D721Med (cell line): ENCODE measurements at regions not wholly inside any gene's neighbourhood (a gene's known extent, or its start where the extent isn't known, plus 50 kb on each side); places are given as distances from the start of the nearest gene placed in this dataset.

ENCODE experiments used
- DNase-seq: peaks from one replicate; pipeline ENCODE4 v3.0.0; 2011; ENCODE audit warnings: low spot score; ENCODE audit not compliant: insufficient read length
- FAIRE-seq: peaks from 2 replicates; lab custom pipeline; 2011; peaks lifted over from hg19 to GRCh38; lab: Jason Lieb, UNC
- TF ChIP-seq, protein P1 (sequence below): IDR thresholded peaks from 2 replicates; pipeline ENCODE4 v1.5.1; 2012; ENCODE audit warnings: mild to moderate bottlenecking, control low read depth; ENCODE audit not compliant: insufficient read depth; ENCODE audit errors: missing control alignments

DNA sequence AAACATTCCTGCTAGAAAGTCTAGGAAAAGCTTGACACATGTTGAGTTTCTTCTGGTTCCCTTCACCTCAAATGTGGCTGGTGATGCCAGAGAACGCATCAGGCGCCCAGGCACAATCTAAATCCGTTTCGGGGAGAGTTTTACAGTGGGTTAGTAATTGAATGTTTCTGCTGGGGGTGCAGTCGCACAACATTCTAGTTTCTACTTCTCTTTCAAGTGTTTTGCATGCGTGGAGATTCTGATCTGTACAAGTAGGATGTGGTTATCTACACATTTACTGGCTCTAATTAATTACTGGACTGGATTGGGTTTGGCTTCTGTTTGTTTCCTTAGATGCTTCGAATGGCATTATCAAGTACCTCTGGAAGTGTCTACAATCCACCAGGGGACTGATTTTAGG lies 173.8 kb downstream of the TMEM26 start:
- DNase-seq: no peak
- TF ChIP-seq, protein P1, sequence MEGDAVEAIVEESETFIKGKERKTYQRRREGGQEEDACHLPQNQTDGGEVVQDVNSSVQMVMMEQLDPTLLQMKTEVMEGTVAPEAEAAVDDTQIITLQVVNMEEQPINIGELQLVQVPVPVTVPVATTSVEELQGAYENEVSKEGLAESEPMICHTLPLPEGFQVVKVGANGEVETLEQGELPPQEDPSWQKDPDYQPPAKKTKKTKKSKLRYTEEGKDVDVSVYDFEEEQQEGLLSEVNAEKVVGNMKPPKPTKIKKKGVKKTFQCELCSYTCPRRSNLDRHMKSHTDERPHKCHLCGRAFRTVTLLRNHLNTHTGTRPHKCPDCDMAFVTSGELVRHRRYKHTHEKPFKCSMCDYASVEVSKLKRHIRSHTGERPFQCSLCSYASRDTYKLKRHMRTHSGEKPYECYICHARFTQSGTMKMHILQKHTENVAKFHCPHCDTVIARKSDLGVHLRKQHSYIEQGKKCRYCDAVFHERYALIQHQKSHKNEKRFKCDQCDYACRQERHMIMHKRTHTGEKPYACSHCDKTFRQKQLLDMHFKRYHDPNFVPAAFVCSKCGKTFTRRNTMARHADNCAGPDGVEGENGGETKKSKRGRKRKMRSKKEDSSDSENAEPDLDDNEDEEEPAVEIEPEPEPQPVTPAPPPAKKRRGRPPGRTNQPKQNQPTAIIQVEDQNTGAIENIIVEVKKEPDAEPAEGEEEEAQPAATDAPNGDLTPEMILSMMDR: no peak
- FAIRE-seq: no peak

DNA sequence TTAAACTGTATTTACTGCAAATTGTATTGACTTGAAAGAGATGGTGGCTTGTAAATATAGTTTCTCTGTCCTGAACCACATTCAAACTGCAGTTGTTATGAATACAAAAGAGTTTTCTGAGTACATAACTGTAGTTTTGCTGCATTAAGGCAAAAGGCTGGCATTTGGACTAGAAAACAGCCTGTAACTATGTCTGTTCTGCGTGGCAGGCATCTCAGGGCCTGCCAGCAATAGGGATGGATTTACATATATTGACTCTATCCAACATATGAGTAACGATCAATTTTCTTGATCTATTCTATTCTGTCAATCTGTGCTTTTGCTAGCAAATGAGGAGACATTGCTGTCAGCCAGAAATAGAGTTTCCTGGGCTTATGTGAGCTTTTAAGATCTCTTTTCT lies 174.6 kb downstream of the TMEM26 start:
- FAIRE-seq: no peak
- TF ChIP-seq, protein P1: no peak
- no peak for DNase-seq

DNA sequence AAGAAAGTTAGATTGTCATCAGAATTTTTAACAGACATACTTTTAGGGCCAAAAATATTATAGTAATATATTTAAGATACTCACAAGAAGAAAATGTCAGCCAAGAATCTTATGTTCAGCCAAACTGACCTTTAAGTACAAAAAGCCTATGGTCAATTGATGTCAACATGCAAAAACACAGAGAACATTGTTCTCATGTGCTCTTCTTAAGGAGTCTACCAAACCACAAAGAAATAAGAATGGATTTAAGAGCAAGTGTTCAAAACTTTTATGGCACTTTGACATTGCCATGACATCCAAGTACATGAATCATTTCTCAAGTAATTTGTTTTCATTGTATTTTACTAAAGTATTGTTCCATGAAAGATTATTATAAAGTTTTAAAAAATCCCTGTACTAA lies 180.4 kb downstream of the TMEM26 start:
- TF ChIP-seq, protein P1: no peak
- FAIRE-seq (no peak), DNase-seq (no peak)

DNA sequence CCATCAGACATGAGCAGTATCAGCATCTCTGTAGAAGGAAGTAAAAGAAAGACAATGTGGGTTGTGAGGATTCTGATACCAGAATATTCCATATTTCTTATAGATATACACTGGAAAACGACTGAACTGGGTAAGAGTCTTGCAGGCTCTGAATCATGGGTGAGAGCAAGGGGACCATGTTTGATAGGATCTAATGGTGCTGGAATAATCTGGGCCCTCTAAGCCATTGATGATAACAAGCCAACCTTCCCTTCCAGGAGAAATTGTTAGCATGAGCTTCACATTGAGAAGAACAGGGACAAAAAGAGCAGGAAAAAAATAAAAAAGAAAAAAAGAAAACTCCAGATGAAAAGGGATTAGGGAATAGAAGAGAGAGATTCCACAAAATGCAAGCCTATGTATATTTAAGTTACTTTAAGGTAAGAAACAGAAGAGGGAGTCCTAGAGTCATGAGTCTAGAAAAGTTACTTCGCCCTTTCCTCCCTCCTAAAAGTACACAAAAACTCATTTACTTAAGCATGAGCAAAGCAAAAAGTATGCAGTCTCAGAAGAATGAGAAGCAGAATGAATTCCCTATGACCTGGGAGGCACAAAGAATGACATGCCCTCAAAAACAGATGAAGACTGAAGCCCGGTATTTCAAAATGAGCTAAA lies 181.9 kb downstream of the TMEM26 start:
- TF ChIP-seq, protein P1: no peak
- DNase-seq (no peak), FAIRE-seq (no peak)

DNA sequence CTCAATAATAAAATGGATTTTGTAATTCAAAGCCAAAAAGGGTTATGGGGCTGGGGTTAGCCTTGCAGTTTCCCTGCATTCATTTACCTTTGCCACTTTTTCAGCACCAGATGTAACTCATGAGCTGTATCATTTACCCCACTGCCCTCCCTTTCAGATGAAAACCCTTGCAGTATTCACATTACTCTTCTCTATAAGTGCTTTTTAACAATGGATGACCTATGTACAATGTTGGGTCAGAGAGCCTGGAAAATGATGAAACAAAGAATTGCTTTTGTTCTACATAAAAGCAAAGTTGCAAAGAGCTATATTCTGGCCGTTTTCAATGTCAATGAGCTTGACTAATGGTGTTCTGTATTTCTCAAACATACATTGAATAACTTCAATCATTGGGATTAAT lies 189.7 kb downstream of the TMEM26 start:
- FAIRE-seq (no peak), DNase-seq (no peak)
- TF ChIP-seq, protein P1: no peak

DNA sequence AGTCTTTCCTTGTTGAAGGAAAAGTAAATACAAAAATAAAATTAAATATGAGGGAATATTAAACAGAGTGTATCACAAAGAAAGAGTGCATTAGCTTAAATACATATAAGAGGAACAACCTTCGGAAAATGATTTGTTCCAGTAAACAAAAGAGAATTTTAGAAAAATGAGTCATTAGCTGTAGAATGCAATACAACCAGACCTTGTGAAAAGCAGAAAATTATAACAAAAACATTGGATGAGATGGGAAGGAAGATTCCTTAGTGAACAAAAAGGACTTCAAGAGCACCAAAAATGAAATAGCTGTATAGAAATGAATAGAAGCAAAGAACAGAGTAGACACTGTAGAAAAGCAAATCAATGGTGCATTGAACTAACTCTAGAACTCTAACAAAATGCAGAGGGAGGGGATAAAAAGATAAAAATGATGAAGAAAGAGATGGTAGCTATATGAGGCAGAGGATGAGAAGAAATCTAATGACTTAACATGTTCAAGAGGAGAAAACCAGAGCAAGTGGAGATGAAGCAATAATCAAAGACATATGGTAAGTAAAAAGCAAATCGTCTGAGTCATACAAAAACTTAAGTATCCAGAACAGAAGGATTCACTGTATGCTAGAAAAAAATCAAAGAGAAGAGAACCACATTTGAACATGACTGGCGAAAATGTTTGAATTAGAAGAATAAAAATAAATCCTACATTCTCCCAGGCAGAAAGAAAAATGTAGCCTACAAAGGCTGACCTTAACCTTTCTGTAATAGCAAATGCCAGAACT lies 190.5 kb downstream of the TMEM26 start:
- DNase-seq: no peak
- no peak for FAIRE-seq
- TF ChIP-seq, protein P1: no peak
